K562 (cell line): ENCODE measurements at regions not wholly inside any gene's neighbourhood (a gene's known extent, or its start where the extent isn't known, plus 50 kb on each side); places are given as distances from the start of the nearest gene placed in this dataset.

ENCODE experiments used
- CEBPG ChIP-seq, 3 experiments: fragments of 200-800 bp in 1 of 3; sonication (Bioruptor generic) in 1 of 3; sonication (generic) in 1 of 3; formaldehyde crosslinking in 1 of 3; IDR thresholded peaks in 2 of 3; conservative IDR thresholded peaks in 1 of 3; 2 replicates each; pipeline versions ENCODE4 v1.6.1 to v1.8.0; 2016 to 2022; ENCODE audit warnings: missing compliant biosample characterization in 2 of 3, missing genetic modification characterization in 2 of 3, mild to moderate bottlenecking in 1 of 3, missing genetic modification reagents in 1 of 3
- E2F4 ChIP-seq: sonication (generic); formaldehyde crosslinking; IDR thresholded peaks from 2 replicates; pipeline ENCODE4 v1.8.0; 2022; ENCODE audit warnings: mild to moderate bottlenecking, low read depth, missing genetic modification reagents
- MGA ChIP-seq: fragments of 450-650 bp; IDR thresholded peaks from 2 replicates; pipeline ENCODE4 v1.6.1; 2016; ENCODE audit warnings: mild to moderate bottlenecking, moderate library complexity
- NONO ChIP-seq, 2 experiments: fragments of 200-400 bp in 1 of 2; fragments of 450-650 bp in 1 of 2; formaldehyde crosslinking in 1 of 2; IDR thresholded peaks; 2 replicates each; pipeline ENCODE4 v1.6.1; 2017; ENCODE audit warnings: low read depth in 2 of 2, mild to moderate bottlenecking in 2 of 2, moderate library complexity in 2 of 2, low read length in 1 of 2
- POLR2A ChIP-seq: fragments of 450-650 bp; conservative IDR thresholded peaks from 2 replicates; pipeline ENCODE4 v1.6.1; 2016
- POLR2G ChIP-seq: fragments of 200-400 bp; formaldehyde crosslinking; IDR thresholded peaks from 2 replicates; pipeline ENCODE4 v1.6.1; 2017; ENCODE audit warnings: low read depth, mild to moderate bottlenecking, antibody characterized with exemption, low read length, moderate library complexity
- RBBP5 ChIP-seq: fragments of 200-600 bp; sonication (generic); IDR thresholded peaks from 2 replicates; pipeline ENCODE4 v1.6.1; 2012; ENCODE audit warnings: borderline replicate concordance, mild to moderate bottlenecking, low read length, control low read depth, inconsistent platforms; ENCODE audit not compliant: insufficient read depth, poor library complexity, severe bottlenecking
- SMAD1 ChIP-seq: fragments of 150-350 bp; IDR thresholded peaks from 2 replicates; pipeline ENCODE4 v1.6.1; 2014; ENCODE audit warnings: low read length, low read depth; ENCODE audit not compliant: partially characterized antibody
- YY1 ChIP-seq, 3 experiments: IDR thresholded peaks; 2 replicates each; pipeline ENCODE4 v1.6.1; 2011; ENCODE audit warnings: low read length in 2 of 3, mild to moderate bottlenecking in 2 of 3, moderate library complexity in 2 of 3, borderline replicate concordance in 1 of 3, control low read depth in 1 of 3, low read depth in 1 of 3; ENCODE audit not compliant: insufficient read depth in 3 of 3, insufficient replicate concordance in 2 of 3, control insufficient read depth in 1 of 3, insufficient read length in 1 of 3; ENCODE audit errors: extremely low read depth in 1 of 3
- ZBTB26 ChIP-seq: fragments of 450-650 bp; formaldehyde crosslinking; IDR thresholded peaks from 2 replicates; pipeline ENCODE4 v1.4.0; 2022; ENCODE audit warnings: missing genetic modification characterization
- ZFX ChIP-seq: sonication (generic); formaldehyde crosslinking; IDR thresholded peaks from 2 replicates; pipeline ENCODE4 v1.8.0; 2022; ENCODE audit warnings: mild to moderate bottlenecking, missing genetic modification reagents, moderate library complexity

- TF ChIP-seq CEBPG (CRISPR knock-in tag; IDR thresholded peaks at IDR 0.05), result peak; percentile 67
- TF ChIP-seq CEBPG (tag; conservative IDR thresholded peaks at IDR 0.05 in 1 of 2, IDR thresholded peaks at IDR 0.05 in 1 of 2), result peak in 1 of 2 experiments; percentile 18; a peak in 1 of 4 replicates
- peak; percentile 81 for TF ChIP-seq POLR2G
- TF ChIP-seq MGA, result peak; percentile 43
- TF ChIP-seq RBBP5, result peak; percentile 30
- peak; percentile 52 for TF ChIP-seq ZFX (CRISPR knock-in tag)
- TF ChIP-seq YY1 (IDR thresholded peaks at IDR 0.05; ENCODE audit: borderline replicate concordance in 1 of 3, control insufficient read depth in 1 of 3, extremely low read depth in 1 of 3, insufficient read depth in 3 of 3, insufficient read length in 1 of 3, insufficient replicate concordance in 2 of 3, low read depth in 1 of 3, low read length in 2 of 3), result peak in 1 of 3 experiments; percentile 43
- TF ChIP-seq SMAD1, result no peak
- peak; percentile 68 for TF ChIP-seq POLR2A
- TF ChIP-seq E2F4 (CRISPR knock-in tag), result no peak
- TF ChIP-seq NONO (IDR thresholded peaks at IDR 0.05; ENCODE audit: low read depth in 2 of 2, low read length in 1 of 2), result peak in 1 of 2 experiments; percentile 48; a peak in 1 of 4 replicates
- no peak for TF ChIP-seq ZBTB26 (CRISPR knock-in tag)
Observed at GRCh38 chr2:200174433-200175216, 131.9 kb upstream of the SPATS2L start (continued).
